ENCODE measurements at regions not wholly inside any gene's neighbourhood (a gene's known extent, or its start where the extent isn't known, plus 50 kb on each side); places are given as distances from the start of the nearest gene placed in this dataset.
A peak's percentile ranks its signal among the peaks of the same experiment; 100 is the strongest.
"Not testable (repeated sequence)": the region's sequence is repeated elsewhere in the genome, so short reads cannot be mapped to it uniquely, and the experiment has no call there.

GRCh38 chr7:131039355-131039762 is 288.3 kb upstream of the MKLN1 start:
- TF ChIP-seq CTCF (IDR thresholded peaks at IDR 0.05; ENCODE audit: extremely low read depth, missing control alignments), result no peak
- no peak for DNase-seq (ENCODE audit: low spot score)

- no peak for DNase-seq (ENCODE audit: low spot score)
- TF ChIP-seq CTCF (IDR thresholded peaks at IDR 0.05; ENCODE audit: extremely low read depth, missing control alignments), result no peak
Measured at GRCh38 chr7:131039836-131040235, 287.8 kb upstream of the MKLN1 start.

- peak; percentile 70 for TF ChIP-seq CTCF (IDR thresholded peaks at IDR 0.05; ENCODE audit: extremely low read depth, missing control alignments)
- DNase-seq (ENCODE audit: low spot score), result peak; percentile 59
Measured at GRCh38 chr7:131040467-131040932, 287.2 kb upstream of the MKLN1 start.

GRCh38 chr7:131041012-131041695 is 286.5 kb upstream of the MKLN1 start:
- DNase-seq (ENCODE audit: low spot score), result not testable (repeated sequence)

GRCh38 chr7:131042269-131043160 is 285.2 kb upstream of the MKLN1 start:
- DNase-seq (ENCODE audit: low spot score), result no peak

GRCh38 chr7:131045526-131045925 is 282.1 kb upstream of the MKLN1 start:
- DNase-seq (ENCODE audit: low spot score), result no peak
- TF ChIP-seq CTCF (IDR thresholded peaks at IDR 0.05; ENCODE audit: extremely low read depth, missing control alignments), result no peak

More at GRCh38 chr7:131042269-131043160, 285.2 kb upstream of the MKLN1 start:
- no peak for TF ChIP-seq CTCF (IDR thresholded peaks at IDR 0.05; ENCODE audit: extremely low read depth, missing control alignments)

GRCh38 chr7:131046246-131046645 is 281.4 kb upstream of the MKLN1 start:
- DNase-seq (ENCODE audit: low spot score), result no peak
- TF ChIP-seq CTCF (IDR thresholded peaks at IDR 0.05; ENCODE audit: extremely low read depth, missing control alignments), result no peak

Data from GM20000 (cell line).